K562 (cell line): ENCODE measurements at regions not wholly inside any gene's neighbourhood (a gene's known extent, or its start where the extent isn't known, plus 50 kb on each side); places are given as distances from the start of the nearest gene placed in this dataset.
A peak's percentile ranks its signal among the peaks of the same experiment; 100 is the strongest.

ENCODE experiments used
- ATAC-seq: fragments of 200-7000 bp; cut with Tn5 transposase; 3 replicates; pipeline ENCODE4 v1.9.1; 2020; ENCODE audit warnings: moderate library complexity
- BruUV-seq: library from RNA; stranded (reverse); fragments of 400-500 nt; replicated peaks from 2 replicates; lab custom pipeline; 2021; lab: Mats Ljungman, UMichigan
- CTCF ChIA-PET: fragments of 300-600 bp; formaldehyde crosslinking; extraction: SDS; loops from one replicate; lab custom pipeline; 2021; ENCODE audit warnings: low intra/inter-chr PET ratio; lab: Yijun Ruan, JAX
- POLR2A ChIA-PET: fragments of 300-600, 350-650 bp; sonication (Branson Sonifier 250); formaldehyde crosslinking; extraction: SDS; loops from one replicate; lab custom pipeline; 2021; ENCODE audit warnings: antibody characterized with exemption, inconsistent platforms; lab: Yijun Ruan, JAX
- DNase-seq, 4 experiments: peaks; one replicate each; pipeline versions ENCODE4 v3.0.0 to v3.0.0-alpha.2; 2011 to 2018; ENCODE audit warnings: low spot score in 3 of 4, mixed read lengths in 3 of 4; ENCODE audit errors: extremely low read depth in 1 of 4
- FAIRE-seq: peaks from 2 replicates; lab custom pipeline; 2011; peaks lifted over from hg19 to GRCh38; lab: Jason Lieb, UNC
- H2AFZ ChIP-seq: 2 replicates; pipeline ENCODE4 v1.6.0; 2011; ENCODE audit warnings: low read depth, low read length, control low read depth, inconsistent platforms
- H3K27ac ChIP-seq: fragments of 200-600 bp; 3 replicates; pipeline ENCODE4 v1.8.0; 2011; ENCODE audit warnings: low read depth, mild to moderate bottlenecking, control low read depth, inconsistent platforms, low read length, moderate library complexity, mixed read lengths; ENCODE audit errors: extremely low read depth
- H3K27me3 ChIP-seq, 2 experiments: fragments of 300-600 bp in 1 of 2; 2 replicates in 1 of 2; 3 replicates in 1 of 2; pipeline versions ENCODE4 v1.6.0 to v1.8.0; 2011; ENCODE audit warnings: inconsistent platforms in 2 of 2, low read length in 2 of 2, mild to moderate bottlenecking in 1 of 2, mixed read lengths in 1 of 2, moderate library complexity in 1 of 2; ENCODE audit not compliant: control insufficient read depth in 2 of 2, insufficient read depth in 2 of 2
- H3K36me3 ChIP-seq: fragments of 300-600 bp; 3 replicates; pipeline ENCODE4 v1.8.0; 2011; ENCODE audit warnings: mild to moderate bottlenecking, low read length, inconsistent platforms; ENCODE audit not compliant: control insufficient read depth, insufficient read depth
- H3K4me1 ChIP-seq, 2 experiments: fragments of 200-600 bp in 1 of 2; replicated peaks in 1 of 2; 2 replicates in 1 of 2; 3 replicates in 1 of 2; pipeline versions ENCODE4 v1.5.1 to v1.8.0; 2011; ENCODE audit warnings: inconsistent platforms in 2 of 2, low read length in 2 of 2, mild to moderate bottlenecking in 1 of 2, mixed read lengths in 1 of 2, moderate library complexity in 1 of 2; ENCODE audit not compliant: control insufficient read depth in 2 of 2, insufficient read depth in 2 of 2
- H3K4me2 ChIP-seq: 2 replicates; pipeline ENCODE4 v1.6.1; 2011; ENCODE audit warnings: low read length, control low read depth, inconsistent platforms, mixed read lengths; ENCODE audit not compliant: insufficient read depth
- H3K4me3 ChIP-seq: fragments of 200-600 bp; sonication (generic), shearing (Covaris generic); 2 replicates; pipeline ENCODE4 v1.5.1; 2016; ENCODE audit warnings: control low read depth, inconsistent platforms
- H3K79me2 ChIP-seq: fragments of 200-600 bp; 3 replicates; pipeline ENCODE4 v1.8.0; 2011; ENCODE audit warnings: low read length, inconsistent platforms; ENCODE audit not compliant: control insufficient read depth, insufficient read depth
- H3K9ac ChIP-seq, 2 experiments: 2 replicates each; pipeline versions ENCODE4 v1.6.0 to v1.6.1; 2011; ENCODE audit warnings: low read depth in 2 of 2, low read length in 2 of 2, control low read depth in 1 of 2, inconsistent platforms in 1 of 2, mild to moderate bottlenecking in 1 of 2, mixed read lengths in 1 of 2; ENCODE audit not compliant: insufficient read depth in 1 of 2
- H3K9me1 ChIP-seq: one replicate; pipeline ENCODE4 v1.6.0; 2011; ENCODE audit warnings: inconsistent platforms, mild to moderate bottlenecking, low read length, moderate library complexity; ENCODE audit not compliant: control insufficient read depth, insufficient read depth
- H3K9me3 ChIP-seq: replicated peaks from 2 replicates; pipeline ENCODE4 v1.5.1; 2011; ENCODE audit warnings: low read depth, low read length, inconsistent platforms; ENCODE audit not compliant: control insufficient read depth, insufficient read depth
- H4K20me1 ChIP-seq: replicated peaks from 2 replicates; pipeline ENCODE4 v1.6.1; 2011; ENCODE audit warnings: low read length, inconsistent platforms, mixed read lengths; ENCODE audit not compliant: control insufficient read depth, insufficient read depth
- CBFA2T3 ChIP-seq: fragments of 450-650 bp; IDR thresholded peaks from 2 replicates; pipeline ENCODE4 v1.6.1; 2017
- CREB1 ChIP-seq, 2 experiments: sonication (generic) in 1 of 2; formaldehyde crosslinking in 1 of 2; IDR thresholded peaks; 2 replicates each; pipeline versions ENCODE4 v1.6.1 to v1.8.0; 2012 to 2022; ENCODE audit warnings: inconsistent platforms in 1 of 2, mild to moderate bottlenecking in 1 of 2, missing genetic modification reagents in 1 of 2, moderate library complexity in 1 of 2
- ESRRA ChIP-seq: fragments of 450-650 bp; IDR thresholded peaks from 2 replicates; pipeline ENCODE4 v1.6.1; 2014; ENCODE audit warnings: low read depth, mild to moderate bottlenecking, moderate library complexity, borderline replicate concordance
- FOXA1 ChIP-seq: fragments of 450-650 bp; IDR thresholded peaks from 2 replicates; pipeline ENCODE4 v1.6.1; 2016; ENCODE audit warnings: mild to moderate bottlenecking, borderline replicate concordance
- KLF10 ChIP-seq: fragments of 250-450 bp; sonication (Bioruptor Pico); IDR thresholded peaks from 2 replicates; pipeline ENCODE4 v1.6.1; 2021; ENCODE audit warnings: matching md5 sums
- MED1 ChIP-seq: sonication (generic); formaldehyde crosslinking; IDR thresholded peaks from 2 replicates; pipeline ENCODE4 v1.8.1; 2023; ENCODE audit warnings: missing genetic modification reagents, borderline replicate concordance
- PRMT5 ChIP-seq: sonication (generic); formaldehyde crosslinking; IDR thresholded peaks from 2 replicates; pipeline ENCODE4 v1.5.0; 2020; ENCODE audit warnings: missing genetic modification reagents
- TAL1 ChIP-seq: fragments of 450-650 bp; IDR thresholded peaks from 2 replicates; pipeline ENCODE4 v1.6.1; 2016; ENCODE audit warnings: mild to moderate bottlenecking
- ZNF431 ChIP-seq: sonication (generic); formaldehyde crosslinking; IDR thresholded peaks from 2 replicates; pipeline ENCODE4 v1.8.0; 2022; ENCODE audit warnings: mild to moderate bottlenecking, missing genetic modification reagents
- WGBS: fragments of 100-300 bp; shearing (Covaris generic); methylation state at CpG from one replicate; pipeline ENCODE4 v1.1.6; 2016; ENCODE audit warnings: low coverage, mixed read lengths; ENCODE audit not compliant: insufficient coverage; ENCODE audit errors: missing lambda C conversion rate; 5-methylcytosine and 5-hydroxymethylcytosine counted together
- in situ Hi-C: fragments of 300-500 bp; cut with MboI; formaldehyde crosslinking; loops from 4 replicates; pipeline ENCODE4 v1.15.0; 2018; ENCODE audit warnings: inconsistent platforms, mixed read lengths
- intact Hi-C: fragments of 100-400 bp; cut with micrococcal nuclease; formaldehyde crosslinking; loops from 2 replicates; pipeline ENCODE4 v1.14.2; 2022

DNA sequence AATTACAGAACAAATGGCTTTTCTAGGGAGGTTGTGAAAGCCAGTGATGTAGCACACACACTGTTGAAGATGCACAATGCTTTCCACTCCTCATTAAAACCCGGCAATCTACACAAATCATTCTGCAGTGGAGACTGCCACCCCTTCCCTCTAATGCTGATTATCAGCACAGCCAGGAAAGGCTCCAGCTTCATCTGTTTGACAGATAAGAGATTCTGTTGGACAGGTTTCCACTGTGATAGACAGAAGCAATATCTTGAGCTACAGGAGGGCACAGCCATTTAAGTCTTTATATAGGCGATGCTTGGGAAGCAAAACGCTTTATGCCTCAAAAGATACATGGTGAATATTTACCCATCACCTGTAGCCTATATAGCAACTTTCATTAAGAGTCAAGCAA is 555.6 kb downstream of the GLRX3 start:
- Histone ChIP-seq H3K9me3 (no peaks in the 10 kb centered on the region), H4K20me1 (no peaks in the 10 kb centered on the region), H3K4me2 (no peak overlapping the region), H3K27me3 (no peaks in the 10 kb centered on the region), H3K9me1 (no peaks in the 10 kb centered on the region), H3K4me3 (no peak overlapping the region), H3K4me1 (no peaks in the 10 kb centered on the region), H3K36me3 (no peaks in the 10 kb centered on the region), H3K27ac (no peak overlapping the region), H2AFZ (no peak overlapping the region)
- ChIA-PET POLR2A (no interaction called here), CTCF (no interaction called here)
- no peak for DNase-seq
- in situ Hi-C loops, result no loop called here
- no peak for FAIRE-seq
- TF ChIP-seq CBFA2T3, result peak; percentile 26; the same call in 1 of the 2 replicates
- no peak for TF ChIP-seq ZNF431 (CRISPR knock-in tag)
- TF ChIP-seq TAL1, result peak; percentile 18; the same call in 1 of the 2 replicates
- no peak for TF ChIP-seq FOXA1
- TF ChIP-seq MED1 (CRISPR knock-in tag), result no peak
- no peak for TF ChIP-seq CREB1 (IDR thresholded peaks at IDR 0.05)
- TF ChIP-seq CREB1 (CRISPR knock-in tag; IDR thresholded peaks at IDR 0.05), result no peak
- no peak for TF ChIP-seq PRMT5 (CRISPR knock-in tag)
- no peak for TF ChIP-seq ESRRA
- TF ChIP-seq KLF10 (CRISPR knock-in tag), result no peak
- TF ChIP-seq, all 486 proteins: peak for 2
- WGBS, result 0% methylated on average over 3 of the region's 3 CpGs
- no TSS peak for BruUV-seq
- intact Hi-C loops, result no loop called here
- H3K9ac ChIP-seq, result no peak overlapping the region
- ATAC-seq, result no peak
- no peaks in the 10 kb centered on the region for H3K79me2 ChIP-seq
